ENCODE measurements at regions not wholly inside any gene's neighbourhood (a gene's known extent, or its start where the extent isn't known, plus 50 kb on each side); places are given as distances from the start of the nearest gene placed in this dataset.
"Not testable (repeated sequence)": the region's sequence is repeated elsewhere in the genome, so short reads cannot be mapped to it uniquely, and the experiment has no call there.

DNA sequence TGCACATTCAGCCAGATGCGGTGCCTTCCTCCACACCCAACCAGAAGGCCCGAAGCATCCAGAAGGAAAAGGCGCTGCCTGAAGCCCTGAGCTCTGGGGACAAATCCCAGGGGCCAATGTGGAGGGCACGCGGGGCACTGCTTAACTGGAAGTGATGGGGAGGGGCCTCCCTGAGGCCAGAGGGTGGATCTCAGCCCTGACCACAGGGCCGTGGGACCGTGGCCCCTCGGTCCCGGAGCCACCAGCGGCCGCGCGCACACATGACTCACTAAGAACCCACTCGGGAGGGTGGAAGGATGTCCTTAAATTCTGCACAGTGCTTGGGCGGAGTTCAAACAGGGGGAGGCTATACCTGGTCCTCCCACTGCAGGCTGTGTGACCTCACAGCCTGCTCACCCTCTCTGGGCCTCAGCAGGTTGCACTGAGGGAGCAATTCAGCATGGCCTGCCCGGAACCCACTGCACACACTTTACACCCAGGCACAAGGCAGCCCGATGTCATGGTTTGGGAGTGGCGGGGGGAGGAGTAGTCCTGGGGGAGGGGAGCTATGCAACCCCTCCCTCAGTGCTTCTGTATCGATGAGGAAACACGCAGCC, 89.5 kb downstream of the RFLNA start:
- no peak for DNase-seq (ENCODE audit: low spot score)

GRCh38 chr12:124383028-124383427, 88.1 kb downstream of the RFLNA start:
- DNase-seq (ENCODE audit: low spot score), result no peak

- DNase-seq (ENCODE audit: low spot score), result no peak
Observed at GRCh38 chr12:124381456-124382296, 86.8 kb downstream of the RFLNA start.

- DNase-seq (ENCODE audit: low spot score), result no peak
Observed at GRCh38 chr12:124380796-124381455, 86.0 kb downstream of the RFLNA start.

GRCh38 chr12:124379938-124380754, 85.3 kb downstream of the RFLNA start:
- no peak for DNase-seq (ENCODE audit: low spot score)

GRCh38 chr12:124379379-124379937, 84.6 kb downstream of the RFLNA start:
- no peak for DNase-seq (ENCODE audit: low spot score)

DNA sequence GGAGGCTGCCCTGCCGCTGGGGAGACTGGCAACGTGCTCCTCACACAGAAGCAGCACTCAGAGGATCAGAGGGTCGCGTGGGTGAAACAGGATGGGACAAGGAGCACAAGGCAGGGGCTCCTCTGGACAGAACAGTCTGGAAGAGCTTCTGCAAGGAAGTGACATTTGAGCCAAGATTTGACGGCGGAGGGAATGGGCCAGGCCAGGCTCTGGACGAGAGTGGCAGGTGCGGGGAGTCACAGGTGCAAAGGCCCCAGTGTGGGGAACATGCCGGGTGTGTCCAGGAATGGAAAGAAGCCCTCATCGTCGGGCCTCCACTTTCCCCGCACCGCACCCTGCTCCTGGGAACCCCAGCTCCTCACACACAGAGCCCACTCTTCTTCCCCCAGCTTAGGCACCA, 84.0 kb downstream of the RFLNA start:
- no peak for DNase-seq (ENCODE audit: low spot score)

DNA sequence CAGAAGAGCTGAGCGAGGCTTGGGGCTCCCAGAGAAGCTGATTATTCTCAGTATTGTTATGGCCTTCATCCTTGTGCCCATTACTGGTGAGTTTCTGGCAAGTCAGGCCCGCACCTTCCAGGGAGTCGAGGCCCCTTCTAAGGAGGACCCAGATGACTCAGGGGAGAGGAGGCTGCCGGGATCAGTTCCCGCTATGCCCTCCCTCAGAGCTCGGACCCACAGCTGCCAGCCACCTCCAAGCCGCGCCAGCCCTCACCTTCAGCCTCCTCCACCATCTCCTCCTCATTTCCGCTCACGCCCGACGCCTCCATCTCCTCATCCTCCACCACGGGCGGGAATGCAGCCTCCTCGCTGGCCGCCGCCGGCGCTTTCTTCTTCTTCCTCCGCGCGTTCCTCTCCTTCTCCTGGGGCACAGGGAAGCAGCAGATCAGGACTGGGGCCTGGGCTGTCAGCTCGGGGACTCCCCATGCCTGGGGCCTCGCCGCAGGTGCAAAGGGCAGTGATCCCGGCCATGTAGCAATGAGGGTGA, 83.2 kb downstream of the RFLNA start:
- no peak for DNase-seq (ENCODE audit: low spot score)

GRCh38 chr12:124376435-124376834, 81.5 kb downstream of the RFLNA start:
- DNase-seq (ENCODE audit: low spot score), result no peak

DNA sequence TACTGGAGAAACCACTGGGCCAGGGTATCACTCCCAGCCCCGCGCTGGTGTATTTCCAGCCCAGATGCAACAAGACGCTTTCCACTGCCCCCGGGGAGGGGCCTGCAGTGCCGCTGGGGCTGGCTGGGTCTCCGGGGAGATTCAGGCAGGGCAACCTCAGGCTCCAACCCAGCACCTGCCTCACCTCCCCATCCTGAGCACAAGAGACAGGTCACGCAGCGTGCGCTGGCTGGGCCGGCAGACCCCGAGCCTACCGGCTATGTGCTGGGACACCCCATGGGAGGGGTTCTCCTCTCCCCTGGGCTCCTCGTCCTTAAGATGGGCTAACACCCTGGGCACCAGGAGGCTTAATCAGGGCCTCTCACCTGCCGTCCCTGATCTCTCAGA, 80.9 kb downstream of the RFLNA start:
- no peak for DNase-seq (ENCODE audit: low spot score)

DNA sequence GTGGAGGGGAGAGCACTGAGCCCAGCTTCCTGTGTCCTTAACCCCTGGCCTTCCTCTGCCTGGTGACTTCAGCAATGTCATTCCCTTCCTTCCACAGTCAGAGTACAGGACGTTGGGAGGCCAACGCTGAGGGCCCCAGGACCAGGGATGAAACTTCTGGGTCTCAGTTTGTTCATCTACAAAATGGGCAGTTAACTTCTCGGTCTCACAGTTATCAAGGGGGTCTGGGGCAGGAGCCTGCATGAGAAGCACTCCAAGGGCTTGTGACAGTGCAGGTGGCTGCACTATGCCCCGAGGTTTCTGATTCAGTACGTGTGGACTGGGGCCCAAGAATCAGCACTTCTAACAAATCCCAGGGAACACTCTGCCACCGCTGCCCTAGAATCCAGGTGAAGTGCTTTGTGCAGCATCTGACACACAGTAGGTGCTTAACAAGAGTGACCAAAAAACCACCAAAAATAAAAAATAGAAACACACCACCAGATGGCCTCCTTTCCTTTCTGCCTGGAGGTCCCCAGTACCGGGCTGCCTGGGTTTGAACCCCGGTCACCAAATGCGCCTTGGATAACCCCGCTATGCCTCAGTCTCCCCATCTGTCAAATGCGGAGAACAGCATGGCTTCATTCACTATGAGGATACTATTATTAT, 80.4 kb downstream of the RFLNA start:
- DNase-seq (ENCODE audit: low spot score), result no peak

GRCh38 chr12:124374567-124374966, 79.7 kb downstream of the RFLNA start:
- no peak for DNase-seq (ENCODE audit: low spot score)

- no peak for DNase-seq (ENCODE audit: low spot score)
Observed at GRCh38 chr12:124374147-124374546, 79.3 kb downstream of the RFLNA start.

DNA sequence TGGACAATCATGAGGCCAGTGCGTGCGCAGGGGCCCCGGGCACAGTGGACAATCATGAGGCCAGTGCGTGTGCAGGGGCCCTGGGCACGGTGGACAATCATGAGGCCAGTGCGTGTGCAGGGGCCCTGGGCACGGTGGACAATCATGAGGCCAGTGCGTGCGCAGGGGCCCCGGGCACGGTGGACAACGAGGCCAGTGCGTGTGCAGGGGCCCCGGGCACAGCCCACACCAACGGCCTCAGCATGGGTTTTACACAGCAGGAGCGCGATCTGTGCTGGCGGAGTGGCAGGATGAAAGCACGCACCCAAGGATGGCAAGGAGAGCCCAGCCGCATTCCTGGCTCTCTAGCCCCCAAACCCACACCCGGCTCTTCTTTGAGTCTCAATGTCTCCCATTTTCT, 78.8 kb downstream of the RFLNA start:
- not testable (repeated sequence) for DNase-seq (ENCODE audit: low spot score)

GRCh38 chr12:124372831-124373230, 77.9 kb downstream of the RFLNA start:
- no peak for DNase-seq (ENCODE audit: low spot score)

DNA sequence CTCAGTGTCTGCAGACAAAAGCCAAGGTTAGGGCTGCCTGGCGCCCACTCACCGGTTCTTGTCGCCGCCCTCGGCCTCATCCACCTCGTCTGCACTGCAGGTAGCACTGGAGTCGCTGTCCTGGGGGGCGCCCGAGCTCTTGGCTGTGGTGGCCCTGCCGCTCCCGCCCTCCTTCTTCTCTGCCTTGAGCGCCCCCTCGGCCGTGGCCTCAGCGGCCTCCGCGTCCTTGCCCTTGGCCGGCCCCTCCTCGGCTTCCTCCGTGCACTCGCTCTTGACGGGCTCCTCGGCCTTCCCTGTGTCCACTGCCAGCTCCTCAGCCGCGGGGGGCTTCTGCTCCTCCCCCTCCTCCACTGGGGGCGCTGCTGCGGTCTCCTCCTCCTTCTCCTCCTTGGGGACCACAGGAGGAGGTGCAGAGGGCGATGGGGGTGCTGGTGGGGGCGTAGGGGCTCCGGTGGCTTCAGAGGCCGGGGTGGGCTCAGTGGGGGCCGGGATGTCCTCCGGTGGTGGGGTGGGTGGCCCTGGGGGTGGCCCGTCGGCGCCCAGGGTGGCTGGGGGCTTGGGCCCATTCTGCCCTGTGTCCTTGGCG, 77.2 kb downstream of the RFLNA start:
- DNase-seq (ENCODE audit: low spot score), result no peak

DNA sequence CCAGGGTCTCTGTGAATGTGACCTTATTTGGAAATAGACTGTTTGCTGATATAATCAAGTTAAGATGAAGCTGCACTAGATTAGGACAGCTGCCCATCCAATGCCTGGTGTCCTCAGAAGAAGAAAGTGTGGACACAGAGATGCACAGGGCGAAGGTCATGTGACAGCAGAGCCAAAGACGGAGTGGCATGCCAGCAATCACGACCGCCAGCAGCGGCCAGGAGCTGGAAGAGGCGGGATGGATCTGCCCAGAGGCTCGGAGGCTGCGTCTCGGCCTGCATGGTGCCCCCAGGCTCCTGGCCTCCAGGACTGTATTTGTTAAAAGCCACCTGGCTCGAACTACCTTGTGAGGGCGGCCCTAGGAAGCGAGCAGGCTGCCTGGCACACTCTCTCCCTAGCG, 76.5 kb downstream of the RFLNA start:
- no peak for DNase-seq (ENCODE audit: low spot score)

DNA sequence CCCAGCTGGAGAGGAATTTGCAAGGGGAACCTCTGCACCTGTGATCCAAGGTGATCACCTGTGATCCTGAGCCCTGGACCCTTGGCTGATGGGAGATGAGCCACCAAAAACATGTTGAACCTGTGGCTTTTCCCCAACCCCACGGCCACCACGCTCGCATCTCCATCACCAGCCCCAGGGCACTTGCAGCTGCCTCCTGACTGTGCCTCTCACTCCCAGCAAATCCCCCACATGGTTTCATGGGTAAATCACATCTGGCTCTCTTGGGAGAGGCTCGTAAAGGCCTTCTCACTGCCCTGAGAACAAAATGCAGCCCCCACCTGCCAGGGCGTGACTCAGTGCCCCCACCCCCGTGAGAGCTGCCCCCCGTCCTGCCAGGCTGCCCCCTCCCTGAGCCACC, 76.0 kb downstream of the RFLNA start:
- no peak for DNase-seq (ENCODE audit: low spot score)

DNA sequence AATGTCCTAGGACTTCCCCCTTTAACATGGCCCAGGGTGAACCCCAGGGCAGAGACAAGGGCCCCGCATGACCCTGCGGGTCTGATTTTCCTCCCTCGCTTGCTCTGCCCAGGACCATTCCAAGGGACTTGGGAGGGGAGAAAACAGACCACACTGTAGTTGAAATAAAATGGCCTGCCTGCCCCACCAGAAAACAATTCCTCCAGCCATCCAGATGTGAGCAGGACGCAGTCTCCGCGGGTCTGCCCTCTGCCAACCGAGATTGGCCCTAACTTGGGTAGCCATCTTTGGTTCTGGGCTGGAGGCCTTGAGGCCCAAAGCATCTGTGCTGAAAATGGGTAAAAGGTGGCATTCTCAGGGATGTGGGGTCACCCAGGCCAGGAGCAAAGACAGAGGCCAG, 75.5 kb downstream of the RFLNA start:
- DNase-seq (ENCODE audit: low spot score), result no peak

GRCh38 chr12:124369827-124370378, 75.0 kb downstream of the RFLNA start:
- no peak for DNase-seq (ENCODE audit: low spot score)
